Psoas muscle (tissue), 7 donors: ENCODE measurements at regions not wholly inside any gene's neighbourhood (a gene's known extent, or its start where the extent isn't known, plus 50 kb on each side); places are given as distances from the start of the nearest gene placed in this dataset.

Experiments
- ATAC-seq, 4 donors: fragments of 200-7000 bp; cut with Tn5 transposase; one replicate each; pipeline ENCODE4 v1.9.1; 2020; ENCODE audit warnings: moderate library complexity in 3 of 4, mild to moderate bottlenecking in 2 of 4
- DNase-seq, 2 donors: peaks; one replicate each; pipeline ENCODE4 v3.0.0-alpha.2; 2020
- H3K27ac ChIP-seq: fragments of 200-600 bp; one replicate; pipeline ENCODE4 v1.8.0; 2022
- H3K27me3 ChIP-seq, 3 donors: fragments of 200-600 bp in 1 of 3; one replicate each; pipeline versions ENCODE4 v1.6.1 to v1.8.0; 2013 to 2022; ENCODE audit warnings: low read length in 2 of 3, mild to moderate bottlenecking in 2 of 3, moderate library complexity in 1 of 3; ENCODE audit not compliant: insufficient read depth in 3 of 3
- H3K36me3 ChIP-seq, 2 donors: fragments of 200-600 bp in 1 of 2; one replicate each; pipeline versions ENCODE4 v1.6.1 to v1.8.0; 2013 to 2022; ENCODE audit warnings: low read depth in 1 of 2, mild to moderate bottlenecking in 1 of 2, moderate library complexity in 1 of 2; ENCODE audit not compliant: insufficient read depth in 1 of 2
- H3K4me1 ChIP-seq: fragments of 200-600 bp; one replicate; pipeline ENCODE4 v1.8.0; 2022
- H3K4me3 ChIP-seq: fragments of 200-600 bp; one replicate; pipeline ENCODE4 v1.8.0; 2022; ENCODE audit warnings: mild to moderate bottlenecking
- H3K9me3 ChIP-seq: fragments of 200-600 bp; one replicate; pipeline ENCODE4 v1.8.0; 2022
- WGBS, 3 donors: extraction: QIAGEN DNeasy Blood & Tissue Kit; methylation state at CpG; one replicate each; pipeline versions ENCODE4 v1.1.6 to v1.1.7; 2013; 5-methylcytosine and 5-hydroxymethylcytosine counted together
- intact Hi-C, 2 donors: fragments of 100-400 bp; cut with DNase I; formaldehyde crosslinking; loops; one replicate each; pipeline versions ENCODE4 v1.11.0 to v1.14.2; 2022
- TF ChIP-seq, protein P1 (sequence below): fragments of 200-600 bp; IDR thresholded peaks from one replicate; pipeline ENCODE4 v1.8.0; 2022; ENCODE audit warnings: antibody characterized with exemption
- donor health status: healthy with polysubstance abuse.
- donor health status: DM: no; HTN: no; CAD: no; lungs with moderate emphysema.
- donor health status: Bipolar disorder and iron deficiency.
- donor health status: healthy.
- donor health status: DM: yes; HTN: yes; CAD: no.
- donor health status: DM: no; HTN: no; CAD: no.
- donor health status: DM: yes; HTN: yes; CAD: no.

- 67 to 82% (median 74%) methylated on average over 9 of the region's 9 CpGs for WGBS, 3 donors
- H3K27me3 ChIP-seq = no peaks in the 10 kb centered on the region
- intact Hi-C loops = no loop called here
- peaks cover 21% of the 10 kb centered on the region for H3K4me1 ChIP-seq
- no peaks in the 10 kb centered on the region for H3K9me3 ChIP-seq
- TF ChIP-seq, protein P1, sequence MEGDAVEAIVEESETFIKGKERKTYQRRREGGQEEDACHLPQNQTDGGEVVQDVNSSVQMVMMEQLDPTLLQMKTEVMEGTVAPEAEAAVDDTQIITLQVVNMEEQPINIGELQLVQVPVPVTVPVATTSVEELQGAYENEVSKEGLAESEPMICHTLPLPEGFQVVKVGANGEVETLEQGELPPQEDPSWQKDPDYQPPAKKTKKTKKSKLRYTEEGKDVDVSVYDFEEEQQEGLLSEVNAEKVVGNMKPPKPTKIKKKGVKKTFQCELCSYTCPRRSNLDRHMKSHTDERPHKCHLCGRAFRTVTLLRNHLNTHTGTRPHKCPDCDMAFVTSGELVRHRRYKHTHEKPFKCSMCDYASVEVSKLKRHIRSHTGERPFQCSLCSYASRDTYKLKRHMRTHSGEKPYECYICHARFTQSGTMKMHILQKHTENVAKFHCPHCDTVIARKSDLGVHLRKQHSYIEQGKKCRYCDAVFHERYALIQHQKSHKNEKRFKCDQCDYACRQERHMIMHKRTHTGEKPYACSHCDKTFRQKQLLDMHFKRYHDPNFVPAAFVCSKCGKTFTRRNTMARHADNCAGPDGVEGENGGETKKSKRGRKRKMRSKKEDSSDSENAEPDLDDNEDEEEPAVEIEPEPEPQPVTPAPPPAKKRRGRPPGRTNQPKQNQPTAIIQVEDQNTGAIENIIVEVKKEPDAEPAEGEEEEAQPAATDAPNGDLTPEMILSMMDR = no peak
- H3K27ac ChIP-seq = no peak overlapping the region
- DNase-seq (no peak), ATAC-seq (no peak)
- H3K36me3 ChIP-seq = no peaks in the 10 kb centered on the region
- no peak overlapping the region for H3K4me3 ChIP-seq
Observed at GRCh38 chr9:113660196-113660595, 196.7 kb downstream of the RGS3 start.

GRCh38 chr9:113661074-113661473, 197.5 kb downstream of the RGS3 start:
- Histone ChIP-seq H3K4me3 (no peak overlapping the region), H3K27me3 (no peaks in the 10 kb centered on the region), H3K9me3 (no peaks in the 10 kb centered on the region), H3K4me1 (peaks cover 17% of the 10 kb centered on the region), H3K36me3 (no peaks in the 10 kb centered on the region), H3K27ac (no peak overlapping the region)
- TF ChIP-seq, protein P1 = no peak
- 83 to 93% (median 91%) methylated on average over 7 of the region's 7 CpGs for WGBS, 3 donors
- intact Hi-C loops = no loop called here
- no peak for DNase-seq
- ATAC-seq = no peak

DNA sequence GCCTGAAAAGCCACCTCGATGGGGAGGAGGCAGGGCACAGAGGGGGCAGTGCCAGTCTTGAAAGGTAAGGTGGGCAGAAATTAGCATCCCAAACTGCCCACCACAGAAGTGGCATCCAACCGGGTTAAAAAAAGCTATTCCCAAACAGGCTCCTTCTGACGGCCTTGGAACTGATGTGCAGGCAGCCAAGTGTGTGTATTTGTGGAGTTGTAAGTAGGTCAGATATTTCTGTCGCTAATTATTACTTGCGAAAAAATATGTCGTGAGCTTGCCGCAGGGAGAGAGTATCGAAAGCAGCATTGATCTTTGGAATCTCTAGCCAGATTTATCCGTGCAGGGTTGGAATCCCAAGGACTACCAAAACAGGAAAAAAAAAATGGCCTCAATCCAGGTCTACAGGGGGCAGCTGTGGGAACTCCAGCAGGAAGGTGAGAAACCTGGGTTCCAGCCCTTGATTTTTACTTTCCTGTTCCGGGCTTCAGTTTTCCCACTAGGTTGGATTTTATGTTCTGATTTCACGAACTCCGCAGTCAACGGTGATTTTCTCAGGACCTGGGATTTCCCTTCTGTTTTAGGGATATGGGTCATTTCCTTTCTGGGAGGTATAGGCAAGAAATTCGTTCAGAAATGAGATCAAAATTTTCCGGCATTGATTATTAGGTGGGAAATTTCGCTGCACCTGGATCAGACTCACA, 200.8 kb downstream of the RGS3 start:
- ATAC-seq (no peak), DNase-seq (no peak)
- no peaks in the 10 kb centered on the region for H3K9me3 ChIP-seq
- H3K4me3 ChIP-seq = no peak overlapping the region
- intact Hi-C loops = no loop called here
- no peaks in the 10 kb centered on the region for H3K27me3 ChIP-seq
- no peak overlapping the region for H3K27ac ChIP-seq
- TF ChIP-seq, protein P1 = no peak
- peaks cover 6% of the 10 kb centered on the region for H3K4me1 ChIP-seq
- WGBS, 3 donors = 48 to 68% (median 51%) methylated on average over 16 of the region's 16 CpGs
- no peaks in the 10 kb centered on the region for H3K36me3 ChIP-seq

- TF ChIP-seq, protein P1 = no peak
- Histone ChIP-seq H3K9me3 (no peaks in the 10 kb centered on the region), H3K27ac (no peak overlapping the region), H3K27me3 (no peaks in the 10 kb centered on the region), H3K36me3 (no peaks in the 10 kb centered on the region), H3K4me1 (peaks cover 6% of the 10 kb centered on the region), H3K4me3 (no peak overlapping the region)
- no peak for ATAC-seq
- 92 to 100% (median 94%) methylated on average over 1 of the region's 1 CpG for WGBS, 3 donors
- no peak for DNase-seq
- intact Hi-C loops = no loop called here
Observed at GRCh38 chr9:113665064-113665463, 201.5 kb downstream of the RGS3 start.

- no peak for DNase-seq
- intact Hi-C loops = no loop called here
- Histone ChIP-seq H3K4me1 (peaks cover 6% of the 10 kb centered on the region), H3K4me3 (no peak overlapping the region), H3K36me3 (no peaks in the 10 kb centered on the region), H3K27me3 (no peaks in the 10 kb centered on the region), H3K9me3 (no peaks in the 10 kb centered on the region), H3K27ac (no peak overlapping the region)
- WGBS, 3 donors = 90 to 93% (median 92%) methylated on average over 7 of the region's 7 CpGs
- TF ChIP-seq, protein P1 = no peak
- ATAC-seq = no peak
Observed at GRCh38 chr9:113665756-113666155, 202.2 kb downstream of the RGS3 start.
